PFSK-1 (cell line): ENCODE measurements at regions not wholly inside any gene's neighbourhood (a gene's known extent, or its start where the extent isn't known, plus 50 kb on each side); places are given as distances from the start of the nearest gene placed in this dataset.

Experiments
- FOXP2 ChIP-seq: optimal IDR thresholded peaks from 2 replicates; pipeline ENCODE3; 2011; ENCODE audit warnings: borderline replicate concordance, control low read depth, inconsistent platforms; ENCODE audit not compliant: insufficient read depth; ENCODE audit errors: extremely low read length, extremely low read depth
- POLR2AphosphoS5 ChIP-seq: IDR thresholded peaks from 2 replicates; pipeline ENCODE4 v1.6.1; 2012; ENCODE audit warnings: low read depth, mild to moderate bottlenecking, control low read depth, low read length, moderate library complexity
- SIN3A ChIP-seq: IDR thresholded peaks from 2 replicates; pipeline ENCODE4 v1.6.1; 2012; ENCODE audit warnings: mild to moderate bottlenecking, low read length, moderate library complexity, borderline replicate concordance; ENCODE audit not compliant: insufficient read depth
- TAF1 ChIP-seq: IDR thresholded peaks from 2 replicates; pipeline ENCODE4 v1.6.1; 2012; ENCODE audit warnings: low read length, control low read depth, borderline replicate concordance; ENCODE audit not compliant: insufficient read depth
- TF ChIP-seq, protein P1 (sequence below), 2 experiments: IDR thresholded peaks; 2 replicates each; pipeline versions ENCODE4 v1.6.1 to v1.8.0; 2011 to 2012; ENCODE audit warnings: low read depth in 2 of 2, low read length in 2 of 2, control low read depth in 1 of 2, inconsistent platforms in 1 of 2, mild to moderate bottlenecking in 1 of 2, moderate library complexity in 1 of 2; ENCODE audit not compliant: insufficient read depth in 1 of 2

DNA sequence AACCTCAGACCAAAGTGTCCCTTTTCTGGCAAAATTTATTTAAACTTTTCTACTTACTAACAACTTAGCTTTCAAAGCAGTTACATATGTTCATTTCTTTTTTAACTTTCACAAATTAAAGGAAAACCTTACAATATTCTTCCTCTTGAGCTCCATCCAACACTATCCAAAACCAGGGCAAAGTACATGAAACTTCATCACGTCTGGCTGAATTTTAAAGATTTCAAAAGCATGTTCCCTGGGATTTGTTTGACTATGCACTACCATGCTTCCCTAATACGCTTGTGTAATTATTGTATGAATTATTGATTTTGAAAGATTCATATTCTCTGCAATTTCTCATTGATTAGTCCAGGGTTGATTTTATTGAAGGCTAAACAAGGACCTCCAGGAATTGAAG is 343.1 kb upstream of the TMPO start:
- TF ChIP-seq POLR2AphosphoS5, result no peak
- TF ChIP-seq, protein P1, sequence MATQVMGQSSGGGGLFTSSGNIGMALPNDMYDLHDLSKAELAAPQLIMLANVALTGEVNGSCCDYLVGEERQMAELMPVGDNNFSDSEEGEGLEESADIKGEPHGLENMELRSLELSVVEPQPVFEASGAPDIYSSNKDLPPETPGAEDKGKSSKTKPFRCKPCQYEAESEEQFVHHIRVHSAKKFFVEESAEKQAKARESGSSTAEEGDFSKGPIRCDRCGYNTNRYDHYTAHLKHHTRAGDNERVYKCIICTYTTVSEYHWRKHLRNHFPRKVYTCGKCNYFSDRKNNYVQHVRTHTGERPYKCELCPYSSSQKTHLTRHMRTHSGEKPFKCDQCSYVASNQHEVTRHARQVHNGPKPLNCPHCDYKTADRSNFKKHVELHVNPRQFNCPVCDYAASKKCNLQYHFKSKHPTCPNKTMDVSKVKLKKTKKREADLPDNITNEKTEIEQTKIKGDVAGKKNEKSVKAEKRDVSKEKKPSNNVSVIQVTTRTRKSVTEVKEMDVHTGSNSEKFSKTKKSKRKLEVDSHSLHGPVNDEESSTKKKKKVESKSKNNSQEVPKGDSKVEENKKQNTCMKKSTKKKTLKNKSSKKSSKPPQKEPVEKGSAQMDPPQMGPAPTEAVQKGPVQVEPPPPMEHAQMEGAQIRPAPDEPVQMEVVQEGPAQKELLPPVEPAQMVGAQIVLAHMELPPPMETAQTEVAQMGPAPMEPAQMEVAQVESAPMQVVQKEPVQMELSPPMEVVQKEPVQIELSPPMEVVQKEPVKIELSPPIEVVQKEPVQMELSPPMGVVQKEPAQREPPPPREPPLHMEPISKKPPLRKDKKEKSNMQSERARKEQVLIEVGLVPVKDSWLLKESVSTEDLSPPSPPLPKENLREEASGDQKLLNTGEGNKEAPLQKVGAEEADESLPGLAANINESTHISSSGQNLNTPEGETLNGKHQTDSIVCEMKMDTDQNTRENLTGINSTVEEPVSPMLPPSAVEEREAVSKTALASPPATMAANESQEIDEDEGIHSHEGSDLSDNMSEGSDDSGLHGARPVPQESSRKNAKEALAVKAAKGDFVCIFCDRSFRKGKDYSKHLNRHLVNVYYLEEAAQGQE (IDR thresholded peaks at IDR 0.05; ENCODE audit: insufficient read depth in 1 of 2, low read depth in 2 of 2, low read length in 2 of 2), result no peak
- no peak for TF ChIP-seq SIN3A
- no peak for TF ChIP-seq TAF1
- TF ChIP-seq FOXP2, result no peak
